ENCODE measurements at regions not wholly inside any gene's neighbourhood (a gene's known extent, or its start where the extent isn't known, plus 50 kb on each side); places are given as distances from the start of the nearest gene placed in this dataset.

DNA sequence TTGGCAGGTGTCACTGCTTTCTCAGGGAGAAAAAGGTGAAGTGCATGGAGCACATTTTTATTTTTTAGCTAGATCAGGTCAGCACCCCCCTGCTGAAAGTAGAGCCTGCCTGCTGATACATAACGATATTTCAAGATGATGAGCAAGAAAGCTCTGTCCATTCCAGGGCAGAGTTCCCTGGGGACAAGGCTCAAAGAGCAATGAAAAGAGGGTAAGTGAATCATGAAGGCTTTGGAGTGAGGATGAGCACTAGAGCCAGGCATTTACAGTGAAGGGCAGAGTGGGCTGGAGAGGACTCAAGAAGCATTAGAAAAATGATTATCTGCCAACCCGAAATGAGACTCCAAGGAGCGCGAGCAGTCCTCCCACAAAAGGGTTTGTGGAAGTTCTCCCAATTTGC, 345.7 kb downstream of the TLE4 start:
- TF ChIP-seq EZH2 (IDR thresholded peaks at IDR 0.05; ENCODE audit: borderline replicate concordance, low read depth, low read length, severe bottlenecking): no peak
- TF ChIP-seq, protein P1, sequence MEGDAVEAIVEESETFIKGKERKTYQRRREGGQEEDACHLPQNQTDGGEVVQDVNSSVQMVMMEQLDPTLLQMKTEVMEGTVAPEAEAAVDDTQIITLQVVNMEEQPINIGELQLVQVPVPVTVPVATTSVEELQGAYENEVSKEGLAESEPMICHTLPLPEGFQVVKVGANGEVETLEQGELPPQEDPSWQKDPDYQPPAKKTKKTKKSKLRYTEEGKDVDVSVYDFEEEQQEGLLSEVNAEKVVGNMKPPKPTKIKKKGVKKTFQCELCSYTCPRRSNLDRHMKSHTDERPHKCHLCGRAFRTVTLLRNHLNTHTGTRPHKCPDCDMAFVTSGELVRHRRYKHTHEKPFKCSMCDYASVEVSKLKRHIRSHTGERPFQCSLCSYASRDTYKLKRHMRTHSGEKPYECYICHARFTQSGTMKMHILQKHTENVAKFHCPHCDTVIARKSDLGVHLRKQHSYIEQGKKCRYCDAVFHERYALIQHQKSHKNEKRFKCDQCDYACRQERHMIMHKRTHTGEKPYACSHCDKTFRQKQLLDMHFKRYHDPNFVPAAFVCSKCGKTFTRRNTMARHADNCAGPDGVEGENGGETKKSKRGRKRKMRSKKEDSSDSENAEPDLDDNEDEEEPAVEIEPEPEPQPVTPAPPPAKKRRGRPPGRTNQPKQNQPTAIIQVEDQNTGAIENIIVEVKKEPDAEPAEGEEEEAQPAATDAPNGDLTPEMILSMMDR (IDR thresholded peaks at IDR 0.05; ENCODE audit: extremely low read depth in 1 of 2, insufficient read depth in 1 of 2, low read depth in 1 of 2, low read length in 2 of 2): no peak
- no peak for TF ChIP-seq JUN (IDR thresholded peaks at IDR 0.05; ENCODE audit: borderline replicate concordance, insufficient read depth, insufficient read length, low read depth)
